Caco-2 (cell line): ENCODE measurements at regions not wholly inside any gene's neighbourhood (a gene's known extent, or its start where the extent isn't known, plus 50 kb on each side); places are given as distances from the start of the nearest gene placed in this dataset.
"Not testable (repeated sequence)": the region's sequence is repeated elsewhere in the genome, so short reads cannot be mapped to it uniquely, and the experiment has no call there.

ENCODE experiments used
- BruUV-seq: library from RNA; stranded (reverse); fragments of 400-500 nt; replicated peaks from 2 replicates; lab custom pipeline; 2021; lab: Mats Ljungman, UMichigan
- CTCF ChIA-PET: fragments of 300-600 bp; sonication (Branson Sonifier 250); formaldehyde crosslinking; loops from one replicate; lab custom pipeline; 2022; ENCODE audit warnings: antibody characterized with exemption; lab: Charles Lee
- POLR2A ChIA-PET: fragments of 300-600 bp; sonication (Branson Sonifier 250); formaldehyde crosslinking; loops from one replicate; lab custom pipeline; 2022; ENCODE audit warnings: antibody characterized with exemption; lab: Charles Lee
- DNase-seq, 2 experiments: peaks; one replicate each; pipeline versions ENCODE4 v3.0.0 to v3.0.0-alpha.2; 2020 to 2022
- H3K27me3 ChIP-seq: replicated peaks from 2 replicates; pipeline ENCODE4 v1.6.0; 2011; ENCODE audit warnings: low read length; ENCODE audit not compliant: control insufficient read depth, insufficient read depth
- H3K36me3 ChIP-seq: 2 replicates; pipeline ENCODE4 v1.5.1; 2011; ENCODE audit warnings: low read length; ENCODE audit not compliant: control insufficient read depth, insufficient read depth
- H3K4me1 ChIP-seq: fragments of 250-450 bp; sonication (Bioruptor Pico); 2 replicates; pipeline ENCODE4 v1.5.1; 2020; ENCODE audit warnings: mild to moderate bottlenecking
- H3K4me3 ChIP-seq: 2 replicates; pipeline ENCODE4 v1.5.1; 2011; ENCODE audit warnings: low read depth, mild to moderate bottlenecking, control low read depth, low read length
- H3K9me3 ChIP-seq: fragments of 250-450 bp; sonication (Bioruptor Pico); 2 replicates; pipeline ENCODE4 v1.5.1; 2020; ENCODE audit warnings: mild to moderate bottlenecking, moderate library complexity
- H3K27ac Mint-ChIP-seq: one replicate; pipeline ENCODE4 v1.8.0; 2022; ENCODE audit warnings: mixed read lengths; ENCODE audit not compliant: unreplicated experiment
- H3K27me3 Mint-ChIP-seq: one replicate; pipeline ENCODE4 v1.8.0; 2022; ENCODE audit warnings: mixed read lengths; ENCODE audit not compliant: insufficient read depth, unreplicated experiment
- H3K36me3 Mint-ChIP-seq: one replicate; pipeline ENCODE4 v1.8.0; 2022; ENCODE audit warnings: mild to moderate bottlenecking, mixed read lengths; ENCODE audit not compliant: insufficient read depth, unreplicated experiment
- H3K4me1 Mint-ChIP-seq: one replicate; pipeline ENCODE4 v1.8.0; 2022; ENCODE audit warnings: low read depth, mixed read lengths; ENCODE audit not compliant: unreplicated experiment
- H3K4me3 Mint-ChIP-seq: one replicate; pipeline ENCODE4 v1.8.0; 2022; ENCODE audit warnings: mild to moderate bottlenecking, moderate library complexity, mixed read lengths; ENCODE audit not compliant: unreplicated experiment
- H3K9me3 Mint-ChIP-seq: one replicate; pipeline ENCODE4 v1.8.0; 2022; ENCODE audit warnings: mixed read lengths; ENCODE audit not compliant: unreplicated experiment
- intact Hi-C: fragments of 100-400 bp; cut with micrococcal nuclease; formaldehyde crosslinking; loops from one replicate; pipeline ENCODE4 v1.10.0; 2022; ENCODE audit not compliant: unreplicated experiment
- TF ChIP-seq, protein P1 (sequence below), 2 experiments: fragments of 200-600 bp in 1 of 2; IDR thresholded peaks; 1 replicate in 1 of 2; 2 replicates in 1 of 2; pipeline versions ENCODE4 v1.5.1 to v1.8.0; 2011 to 2022; ENCODE audit warnings: antibody characterized with exemption in 1 of 2, control low read depth in 1 of 2, inconsistent platforms in 1 of 2, low read depth in 1 of 2, low read length in 1 of 2, mild to moderate bottlenecking in 1 of 2, moderate library complexity in 1 of 2; ENCODE audit not compliant: insufficient read depth in 1 of 2, severe bottlenecking in 1 of 2, unreplicated experiment in 1 of 2

DNA sequence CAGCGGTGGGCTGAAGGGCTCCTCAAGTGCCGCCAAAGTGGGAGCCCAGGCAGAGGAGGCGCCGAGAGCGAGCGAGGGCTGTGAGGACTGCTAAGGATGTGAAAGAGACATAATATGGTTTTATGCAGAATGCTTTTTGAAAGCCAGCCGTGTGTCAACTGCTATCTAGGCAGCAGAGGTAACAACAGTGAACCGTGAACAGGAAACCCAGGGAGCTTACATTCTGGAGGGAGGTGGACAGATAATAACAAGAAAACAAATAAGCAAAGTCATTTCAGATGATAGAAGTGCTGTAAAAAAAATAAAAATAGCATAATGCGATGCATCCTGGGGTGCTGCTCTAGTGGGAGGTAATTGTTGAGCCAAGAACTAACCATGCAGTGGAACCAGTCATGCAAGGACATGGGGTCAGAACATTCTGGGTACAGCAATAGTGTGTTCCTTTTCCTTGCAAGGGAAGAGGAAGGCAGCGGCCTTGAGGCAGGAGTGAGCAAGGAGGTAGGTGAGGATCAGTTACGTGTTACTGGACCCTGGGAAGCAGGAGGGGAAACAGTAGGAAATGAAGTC lies 134.4 kb upstream of the TMEM170B start:
- Mint-ChIP-seq H3K27ac (no peak overlapping the region), H3K4me3 (no peak overlapping the region), H3K27me3 (no peaks in the 10 kb centered on the region), H3K36me3 (peaks cover 6% of the 10 kb centered on the region), H3K9me3 (no peaks in the 10 kb centered on the region), H3K4me1 (peaks cover 18% of the 10 kb centered on the region)
- intact Hi-C loops = no loop called here
- DNase-seq = no peak
- H3K4me1 ChIP-seq = peaks cover 18% of the 10 kb centered on the region
- no peaks in the 10 kb centered on the region for H3K36me3 ChIP-seq
- TF ChIP-seq, protein P1, sequence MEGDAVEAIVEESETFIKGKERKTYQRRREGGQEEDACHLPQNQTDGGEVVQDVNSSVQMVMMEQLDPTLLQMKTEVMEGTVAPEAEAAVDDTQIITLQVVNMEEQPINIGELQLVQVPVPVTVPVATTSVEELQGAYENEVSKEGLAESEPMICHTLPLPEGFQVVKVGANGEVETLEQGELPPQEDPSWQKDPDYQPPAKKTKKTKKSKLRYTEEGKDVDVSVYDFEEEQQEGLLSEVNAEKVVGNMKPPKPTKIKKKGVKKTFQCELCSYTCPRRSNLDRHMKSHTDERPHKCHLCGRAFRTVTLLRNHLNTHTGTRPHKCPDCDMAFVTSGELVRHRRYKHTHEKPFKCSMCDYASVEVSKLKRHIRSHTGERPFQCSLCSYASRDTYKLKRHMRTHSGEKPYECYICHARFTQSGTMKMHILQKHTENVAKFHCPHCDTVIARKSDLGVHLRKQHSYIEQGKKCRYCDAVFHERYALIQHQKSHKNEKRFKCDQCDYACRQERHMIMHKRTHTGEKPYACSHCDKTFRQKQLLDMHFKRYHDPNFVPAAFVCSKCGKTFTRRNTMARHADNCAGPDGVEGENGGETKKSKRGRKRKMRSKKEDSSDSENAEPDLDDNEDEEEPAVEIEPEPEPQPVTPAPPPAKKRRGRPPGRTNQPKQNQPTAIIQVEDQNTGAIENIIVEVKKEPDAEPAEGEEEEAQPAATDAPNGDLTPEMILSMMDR (IDR thresholded peaks at IDR 0.05; ENCODE audit: insufficient read depth in 1 of 2, low read depth in 1 of 2, low read length in 1 of 2, severe bottlenecking in 1 of 2, unreplicated experiment in 1 of 2) = no peak
- H3K4me3 ChIP-seq = no peak overlapping the region
- H3K27me3 ChIP-seq = no peaks in the 10 kb centered on the region
- POLR2A ChIA-PET = no interaction called here
- BruUV-seq = no TSS peak
- no peaks in the 10 kb centered on the region for H3K9me3 ChIP-seq
- CTCF ChIA-PET = no interaction called here

DNA sequence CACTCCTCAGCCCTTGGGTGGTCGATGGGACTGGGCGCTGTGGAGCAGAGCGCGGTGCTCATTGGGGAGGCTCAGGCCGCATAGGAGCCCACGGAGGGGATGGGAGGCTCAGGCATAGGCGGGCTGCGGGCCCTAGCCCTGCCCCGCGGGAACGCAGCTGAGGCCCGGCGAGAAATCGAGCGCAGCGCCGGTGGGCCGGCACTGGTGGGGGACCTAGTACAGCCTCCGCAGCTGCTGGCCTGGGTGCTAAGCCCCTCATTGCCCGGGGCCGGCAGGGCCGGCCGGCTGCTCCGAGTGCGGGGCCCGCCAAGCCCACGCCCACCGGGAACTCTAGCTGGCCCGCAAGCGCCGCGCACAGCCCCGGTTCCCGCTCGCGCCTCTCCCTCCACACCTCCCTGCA lies 135.0 kb upstream of the TMEM170B start:
- H3K27me3 ChIP-seq, H3K27me3 Mint-ChIP-seq, H3K36me3 ChIP-seq, DNase-seq, H3K4me3 Mint-ChIP-seq, H3K9me3 Mint-ChIP-seq, CTCF ChIA-PET, H3K27ac Mint-ChIP-seq, POLR2A ChIA-PET, H3K4me3 ChIP-seq, H3K9me3 ChIP-seq, intact Hi-C loops, H3K36me3 Mint-ChIP-seq, BruUV-seq: not testable (repeated sequence)
- peaks cover 21% of the 10 kb centered on the region for H3K4me1 Mint-ChIP-seq
- peaks cover 24% of the 10 kb centered on the region for H3K4me1 ChIP-seq

DNA sequence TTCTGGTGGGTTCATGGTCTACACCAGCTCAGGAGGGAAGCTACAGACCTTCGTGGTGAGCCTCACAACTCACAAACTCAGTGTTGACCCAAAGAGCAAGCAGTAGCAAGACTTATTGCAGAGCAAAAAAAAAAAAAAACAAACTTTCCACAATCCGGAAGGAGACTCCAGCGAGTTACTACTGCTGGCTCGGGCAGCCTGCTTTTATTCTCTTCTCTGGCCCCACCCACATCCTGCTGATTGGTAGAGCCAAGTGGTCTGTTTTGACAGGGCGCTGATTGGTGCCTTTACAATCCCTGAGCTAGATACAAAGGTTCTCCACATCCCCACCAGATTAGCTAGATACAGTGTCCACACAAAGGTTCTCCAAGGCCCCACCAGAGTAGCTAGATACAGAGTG lies 135.6 kb upstream of the TMEM170B start:
- H3K27ac Mint-ChIP-seq, H3K27me3 Mint-ChIP-seq, H3K9me3 ChIP-seq, POLR2A ChIA-PET, intact Hi-C loops, H3K4me3 ChIP-seq, H3K4me3 Mint-ChIP-seq, H3K27me3 ChIP-seq, H3K36me3 Mint-ChIP-seq, CTCF ChIA-PET, BruUV-seq, DNase-seq, H3K36me3 ChIP-seq: not testable (repeated sequence)
- H3K4me1 ChIP-seq = peaks cover 25% of the 10 kb centered on the region
- peaks cover 10% of the 10 kb centered on the region for H3K9me3 Mint-ChIP-seq
- H3K4me1 Mint-ChIP-seq = peaks cover 23% of the 10 kb centered on the region

DNA sequence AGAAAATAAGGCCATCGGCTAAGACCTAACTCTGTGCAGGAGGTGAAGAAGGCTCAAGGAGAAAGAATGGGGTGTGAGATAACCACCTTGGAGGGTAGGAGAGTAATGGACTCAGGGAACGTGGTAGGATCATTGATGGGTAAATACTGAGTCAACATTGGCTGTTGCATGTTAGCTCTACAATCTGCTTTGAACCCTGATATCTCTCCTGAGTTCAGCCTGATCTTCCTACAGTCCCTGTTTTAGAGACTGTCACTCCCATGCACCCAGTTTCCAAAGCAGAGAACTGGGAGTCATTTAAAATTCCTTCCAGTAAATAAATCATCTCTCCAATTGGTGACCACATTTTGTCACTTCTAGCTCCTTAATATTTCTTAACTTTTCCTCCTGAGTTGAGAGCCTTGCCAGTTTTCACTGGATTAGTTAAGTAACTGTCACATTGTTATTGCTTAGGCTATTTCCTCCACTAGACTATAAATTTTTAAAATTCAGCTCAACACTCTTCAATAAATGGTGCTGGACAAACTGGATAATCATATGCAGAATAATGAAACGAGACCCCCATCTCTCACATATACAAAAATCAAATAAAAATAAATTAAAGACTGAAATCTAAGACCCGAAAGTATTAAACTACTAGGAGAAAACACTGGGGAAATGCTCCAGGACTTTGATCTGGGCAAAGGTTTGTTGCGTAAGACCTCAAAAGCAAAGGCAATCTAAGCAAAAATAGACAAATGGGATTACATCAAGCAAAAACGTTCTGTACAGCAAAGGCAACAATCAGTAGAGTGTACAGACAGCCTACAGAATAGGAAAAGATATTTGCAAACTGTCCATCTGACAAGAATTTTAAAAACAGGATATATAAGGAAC lies 138.9 kb upstream of the TMEM170B start:
- BruUV-seq = no TSS peak
- H3K27me3 Mint-ChIP-seq = no peaks in the 10 kb centered on the region

More for the DNA sequence above, 138.9 kb upstream of the TMEM170B start:
- Mint-ChIP-seq H3K36me3 (peaks cover 6% of the 10 kb centered on the region), H3K27ac (peak overlapping the region; percentile 70), H3K9me3 (peaks cover 23% of the 10 kb centered on the region), H3K4me3 (peak overlapping the region; percentile 14), H3K4me1 (peaks cover 41% of the 10 kb centered on the region)
- ChIA-PET POLR2A (no interaction called here), CTCF (interaction anchor here (1.0 kb wide), 1 partner anchor 16 kb away, joined by 4 read pairs; no protein-coding TSS in a partner anchor)
- peak in 1 of 2 experiments; percentile 53 for DNase-seq
- Histone ChIP-seq H3K4me3 (no peak overlapping the region), H3K36me3 (no peaks in the 10 kb centered on the region), H3K27me3 (no peaks in the 10 kb centered on the region), H3K4me1 (peaks cover 31% of the 10 kb centered on the region), H3K9me3 (no peaks in the 10 kb centered on the region)
- intact Hi-C loops = no loop called here
- TF ChIP-seq, protein P1 (IDR thresholded peaks at IDR 0.05; ENCODE audit: insufficient read depth in 1 of 2, low read depth in 1 of 2, low read length in 1 of 2, severe bottlenecking in 1 of 2, unreplicated experiment in 1 of 2) = no peak
